NCI-H226 (cell line): ENCODE measurements at regions not wholly inside any gene's neighbourhood (a gene's known extent, or its start where the extent isn't known, plus 50 kb on each side); places are given as distances from the start of the nearest gene placed in this dataset.

ENCODE experiments used
- DNase-seq: peaks from one replicate; pipeline ENCODE4 v3.0.0-alpha.2; 2015

DNA sequence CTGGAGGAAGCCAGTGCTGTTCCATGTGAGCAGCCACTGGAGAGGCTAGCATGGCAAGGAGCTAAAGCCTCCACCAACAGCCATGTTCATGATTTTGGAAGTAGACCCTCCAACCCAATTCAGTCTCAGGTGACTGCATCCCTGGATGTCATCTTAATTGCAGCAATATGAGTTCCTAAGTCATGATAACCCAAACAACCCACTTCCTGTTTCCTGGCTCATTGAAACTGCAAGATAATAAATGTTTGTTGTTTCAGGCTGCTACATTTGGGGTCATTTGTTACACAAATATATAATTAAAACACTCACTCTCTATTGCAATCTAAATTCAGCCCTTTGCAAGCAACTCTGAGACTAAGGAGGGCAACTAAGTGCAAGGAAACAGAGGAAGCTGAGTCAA, 62.4 kb upstream of the SLC24A5 start:
- DNase-seq, result no peak

DNA sequence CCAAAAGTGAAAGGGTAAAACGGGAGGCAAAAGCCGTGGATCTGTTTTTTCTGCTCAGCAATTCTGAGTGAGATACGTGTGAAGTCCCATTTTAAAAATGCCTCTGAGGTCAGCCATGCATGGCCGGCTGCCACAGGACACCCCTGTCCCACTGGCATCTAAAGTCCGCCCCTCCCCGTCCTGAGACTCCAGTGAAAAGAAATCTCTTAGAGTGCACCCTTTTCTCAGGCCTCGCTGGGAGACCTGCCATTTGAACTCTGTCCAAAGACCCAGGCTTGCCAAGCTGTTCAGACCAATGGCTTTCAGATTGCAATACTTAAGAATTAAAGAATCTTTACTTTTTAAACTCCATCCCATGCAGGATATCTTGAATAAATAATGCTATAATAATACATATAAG, 61.0 kb upstream of the SLC24A5 start:
- no peak for DNase-seq

GRCh38 chr15:48060396-48060795, 60.4 kb upstream of the SLC24A5 start:
- DNase-seq, result no peak

DNA sequence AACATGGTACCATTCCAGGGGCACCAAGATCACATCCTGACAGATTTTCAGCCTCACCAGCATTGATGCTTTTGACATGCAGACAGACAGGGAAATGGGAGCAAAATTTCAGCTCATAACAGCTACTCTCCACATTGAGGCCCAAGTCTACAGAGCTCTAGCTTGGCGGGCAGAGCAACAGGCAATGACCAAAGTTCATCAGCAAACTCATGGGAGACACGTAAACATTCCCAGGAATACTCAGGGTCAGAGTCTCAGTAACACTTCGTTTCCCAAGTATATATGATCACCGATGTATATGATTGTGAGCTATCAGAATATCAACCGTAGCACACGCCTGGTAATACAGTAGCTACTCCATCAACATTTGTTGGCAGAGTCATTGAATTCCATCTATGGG, 59.2 kb upstream of the SLC24A5 start:
- no peak for DNase-seq

- DNase-seq, result no peak
These were observed 58.5 kb upstream of the SLC24A5 start for GRCh38 chr15:48062148-48062872.

GRCh38 chr15:48063411-48063985, 57.3 kb upstream of the SLC24A5 start:
- DNase-seq, result no peak

DNA sequence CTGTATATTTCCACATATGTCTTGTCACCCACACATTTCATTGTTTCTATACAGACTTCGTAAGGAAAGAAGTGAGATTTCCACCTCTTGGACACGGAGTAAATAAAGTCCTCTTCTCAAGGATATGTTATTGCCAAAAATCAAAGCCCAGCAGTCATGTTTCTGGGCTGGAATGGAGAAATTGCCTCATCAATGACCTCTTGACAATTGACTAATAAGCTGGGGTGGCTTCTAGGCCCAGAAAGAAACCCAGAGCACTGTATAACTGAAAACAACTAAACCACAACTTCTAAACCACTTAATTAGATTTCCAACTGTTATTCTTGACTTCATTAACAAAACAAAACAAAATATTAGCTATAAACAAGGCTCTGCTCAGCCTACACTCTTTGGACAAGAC, 56.4 kb upstream of the SLC24A5 start:
- no peak for DNase-seq

DNA sequence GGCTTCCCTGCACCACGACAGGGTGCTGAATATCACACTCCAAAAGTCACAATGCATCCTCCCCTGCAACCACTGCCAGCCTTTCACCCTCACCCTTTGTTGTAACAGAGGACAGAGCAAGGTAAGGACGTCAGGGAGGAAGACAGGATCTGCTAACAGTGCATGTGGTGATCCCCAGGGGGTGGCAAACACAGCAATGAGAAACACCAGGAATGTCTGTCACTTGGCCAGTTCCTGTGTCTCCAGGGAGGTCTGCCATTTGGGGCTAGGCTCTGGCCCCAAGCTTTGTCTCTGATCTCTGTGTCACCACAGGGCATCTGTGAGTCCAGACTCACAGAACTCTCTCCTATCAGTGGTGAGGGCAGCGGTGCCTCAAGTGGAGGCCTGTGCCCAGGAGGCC, 54.3 kb upstream of the SLC24A5 start:
- DNase-seq, result no peak
